CD4-positive, alpha-beta T cell treated with Interleukin-6 for 4 hours (primary cell): ENCODE measurements at regions not wholly inside any gene's neighbourhood (a gene's known extent, or its start where the extent isn't known, plus 50 kb on each side); places are given as distances from the start of the nearest gene placed in this dataset.

Source experiments
- DNase-seq: peaks from one replicate; pipeline ENCODE4 v3.0.0-alpha.2; 2020; ENCODE audit warnings: mixed read lengths

GRCh38 chr6:165081944-165082532 is 227.4 kb downstream of the C6orf118 start:
- DNase-seq: no peak

- DNase-seq: no peak
Observed at GRCh38 chr6:165077876-165078275, 231.5 kb downstream of the C6orf118 start.

GRCh38 chr6:165071906-165072305 is 237.5 kb downstream of the C6orf118 start:
- DNase-seq: no peak

- DNase-seq: no peak
Observed at GRCh38 chr6:165060720-165061119, 248.7 kb downstream of the C6orf118 start.

- DNase-seq: no peak
Observed at GRCh38 chr6:165059032-165059431, 250.4 kb downstream of the C6orf118 start.

- no peak for DNase-seq
Observed at GRCh38 chr6:165056292-165056691, 253.1 kb downstream of the C6orf118 start.

GRCh38 chr6:165055231-165055630 is 254.2 kb downstream of the C6orf118 start:
- DNase-seq: no peak

- DNase-seq: no peak
Observed at GRCh38 chr6:165052561-165053480, 256.6 kb downstream of the C6orf118 start.

GRCh38 chr6:165049362-165049761 is 260.0 kb downstream of the C6orf118 start:
- DNase-seq: no peak

- DNase-seq: no peak
Observed at GRCh38 chr6:165047952-165048351, 261.5 kb downstream of the C6orf118 start.

GRCh38 chr6:165045631-165046030 is 263.8 kb downstream of the C6orf118 start:
- DNase-seq: no peak

GRCh38 chr6:165042912-165043311 is 266.5 kb downstream of the C6orf118 start:
- no peak for DNase-seq

- DNase-seq: no peak
Observed at GRCh38 chr6:165040440-165040839, 269.0 kb downstream of the C6orf118 start.

GRCh38 chr6:165034271-165034741 is 275.1 kb downstream of the C6orf118 start:
- DNase-seq: no peak

GRCh38 chr6:165031502-165031901 is 277.9 kb downstream of the C6orf118 start:
- DNase-seq: no peak

GRCh38 chr6:165025040-165025439 is 284.4 kb downstream of the C6orf118 start:
- no peak for DNase-seq

- DNase-seq: no peak
Observed at GRCh38 chr6:165019681-165020080, 289.7 kb downstream of the C6orf118 start.

- DNase-seq: no peak
Observed at GRCh38 chr6:165015676-165016075, 293.7 kb downstream of the C6orf118 start.

- no peak for DNase-seq
Observed at GRCh38 chr6:165013701-165014100, 295.7 kb downstream of the C6orf118 start.

- DNase-seq: no peak
Observed at GRCh38 chr6:165012183-165012582, 297.2 kb downstream of the C6orf118 start.

GRCh38 chr6:165010556-165011535 is 298.6 kb downstream of the C6orf118 start:
- no peak for DNase-seq

- DNase-seq: no peak
Observed at GRCh38 chr6:165008971-165009370, 300.4 kb downstream of the C6orf118 start.

GRCh38 chr6:165002866-165003265 is 306.5 kb downstream of the C6orf118 start:
- no peak for DNase-seq
